ENCODE measurements at regions not wholly inside any gene's neighbourhood (a gene's known extent, or its start where the extent isn't known, plus 50 kb on each side); places are given as distances from the start of the nearest gene placed in this dataset.

- H3K36me3 Mint-ChIP-seq (ENCODE audit: low read depth) = no peaks in the 10 kb centered on the region
- H3K27me3 Mint-ChIP-seq = peaks cover 6% of the 10 kb centered on the region
- peaks cover 24% of the 10 kb centered on the region for H3K4me1 Mint-ChIP-seq (ENCODE audit: low read depth)
- H3K27ac Mint-ChIP-seq = no peak overlapping the region
- intact Hi-C loops (cut with micrococcal nuclease) = no loop called here
- no peak overlapping the region for H3K4me3 Mint-ChIP-seq
- no peaks in the 10 kb centered on the region for H3K9me3 Mint-ChIP-seq
Observed at GRCh38 chr10:8181496-8182157, 127.1 kb downstream of the GATA3 start.

GRCh38 chr10:8182806-8183205, 128.3 kb downstream of the GATA3 start:
- Mint-ChIP-seq H3K36me3 (ENCODE audit: low read depth) (no peaks in the 10 kb centered on the region), H3K4me1 (ENCODE audit: low read depth) (peaks cover 24% of the 10 kb centered on the region), H3K9me3 (no peaks in the 10 kb centered on the region), H3K4me3 (no peak overlapping the region), H3K27me3 (peaks cover 8% of the 10 kb centered on the region), H3K27ac (no peak overlapping the region)
- intact Hi-C loops (cut with micrococcal nuclease) = no loop called here

- H3K4me1 Mint-ChIP-seq (ENCODE audit: low read depth) = peaks cover 24% of the 10 kb centered on the region
- H3K9me3 Mint-ChIP-seq = no peaks in the 10 kb centered on the region
- H3K27ac Mint-ChIP-seq = no peak overlapping the region
- H3K4me3 Mint-ChIP-seq = no peak overlapping the region
- intact Hi-C loops (cut with micrococcal nuclease) = no loop called here
- H3K36me3 Mint-ChIP-seq (ENCODE audit: low read depth) = no peaks in the 10 kb centered on the region
- H3K27me3 Mint-ChIP-seq = peaks cover 13% of the 10 kb centered on the region
Observed at GRCh38 chr10:8183241-8183704, 128.8 kb downstream of the GATA3 start.

GRCh38 chr10:8187171-8187666, 132.7 kb downstream of the GATA3 start:
- H3K27ac Mint-ChIP-seq = no peak overlapping the region
- H3K9me3 Mint-ChIP-seq = no peaks in the 10 kb centered on the region
- H3K36me3 Mint-ChIP-seq (ENCODE audit: low read depth) = no peaks in the 10 kb centered on the region
- peaks cover 28% of the 10 kb centered on the region for H3K4me1 Mint-ChIP-seq (ENCODE audit: low read depth)
- intact Hi-C loops (cut with micrococcal nuclease) = no loop called here
- peaks cover 27% of the 10 kb centered on the region for H3K27me3 Mint-ChIP-seq
- H3K4me3 Mint-ChIP-seq = no peak overlapping the region

GRCh38 chr10:8189458-8189857, 135.0 kb downstream of the GATA3 start:
- no peak overlapping the region for H3K27ac Mint-ChIP-seq
- H3K4me1 Mint-ChIP-seq (ENCODE audit: low read depth) = peaks cover 11% of the 10 kb centered on the region
- H3K36me3 Mint-ChIP-seq (ENCODE audit: low read depth) = no peaks in the 10 kb centered on the region
- no peak overlapping the region for H3K4me3 Mint-ChIP-seq
- no peaks in the 10 kb centered on the region for H3K9me3 Mint-ChIP-seq
- intact Hi-C loops (cut with micrococcal nuclease) = no loop called here
- peaks cover 27% of the 10 kb centered on the region for H3K27me3 Mint-ChIP-seq

- H3K27ac Mint-ChIP-seq = no peak overlapping the region
- no peak overlapping the region for H3K4me3 Mint-ChIP-seq
- no peaks in the 10 kb centered on the region for H3K9me3 Mint-ChIP-seq
- peaks cover 11% of the 10 kb centered on the region for H3K4me1 Mint-ChIP-seq (ENCODE audit: low read depth)
- H3K36me3 Mint-ChIP-seq (ENCODE audit: low read depth) = no peaks in the 10 kb centered on the region
- intact Hi-C loops (cut with micrococcal nuclease) = no loop called here
- peaks cover 25% of the 10 kb centered on the region for H3K27me3 Mint-ChIP-seq
Observed at GRCh38 chr10:8192301-8192700, 137.8 kb downstream of the GATA3 start.

GRCh38 chr10:8193546-8193945, 139.1 kb downstream of the GATA3 start:
- no peak overlapping the region for H3K4me3 Mint-ChIP-seq
- no peak overlapping the region for H3K27ac Mint-ChIP-seq
- peaks cover 16% of the 10 kb centered on the region for H3K27me3 Mint-ChIP-seq
- H3K36me3 Mint-ChIP-seq (ENCODE audit: low read depth) = no peaks in the 10 kb centered on the region
- no peaks in the 10 kb centered on the region for H3K9me3 Mint-ChIP-seq
- H3K4me1 Mint-ChIP-seq (ENCODE audit: low read depth) = peaks cover 11% of the 10 kb centered on the region
- intact Hi-C loops (cut with micrococcal nuclease) = no loop called here

- Mint-ChIP-seq H3K4me1 (ENCODE audit: low read depth) (peaks cover 7% of the 10 kb centered on the region), H3K4me3 (no peak overlapping the region), H3K27me3 (peaks cover 12% of the 10 kb centered on the region), H3K36me3 (ENCODE audit: low read depth) (no peaks in the 10 kb centered on the region), H3K27ac (no peak overlapping the region), H3K9me3 (no peaks in the 10 kb centered on the region)
- intact Hi-C loops (cut with micrococcal nuclease) = no loop called here
Observed at GRCh38 chr10:8194050-8194449, 139.6 kb downstream of the GATA3 start.

- H3K4me1 Mint-ChIP-seq (ENCODE audit: low read depth) = no peaks in the 10 kb centered on the region
- no peak overlapping the region for H3K27ac Mint-ChIP-seq
- no peaks in the 10 kb centered on the region for H3K9me3 Mint-ChIP-seq
- H3K27me3 Mint-ChIP-seq = peaks cover 3% of the 10 kb centered on the region
- no peak overlapping the region for H3K4me3 Mint-ChIP-seq
- no peaks in the 10 kb centered on the region for H3K36me3 Mint-ChIP-seq (ENCODE audit: low read depth)
- intact Hi-C loops (cut with micrococcal nuclease) = no loop called here
Observed at GRCh38 chr10:8206882-8207281, 152.4 kb downstream of the GATA3 start.

GRCh38 chr10:8211631-8212030, 157.1 kb downstream of the GATA3 start:
- H3K4me3 Mint-ChIP-seq = no peak overlapping the region
- no peaks in the 10 kb centered on the region for H3K4me1 Mint-ChIP-seq (ENCODE audit: low read depth)
- no peak overlapping the region for H3K27ac Mint-ChIP-seq
- no peaks in the 10 kb centered on the region for H3K9me3 Mint-ChIP-seq
- intact Hi-C loops (cut with micrococcal nuclease) = no loop called here
- H3K36me3 Mint-ChIP-seq (ENCODE audit: low read depth) = no peaks in the 10 kb centered on the region
- peaks cover 3% of the 10 kb centered on the region for H3K27me3 Mint-ChIP-seq

- intact Hi-C loops (cut with micrococcal nuclease) = no loop called here
- Mint-ChIP-seq H3K27ac (no peak overlapping the region), H3K27me3 (no peaks in the 10 kb centered on the region)
Observed at GRCh38 chr10:8213735-8214134, 159.2 kb downstream of the GATA3 start.

GRCh38 chr10:8214587-8214986, 160.1 kb downstream of the GATA3 start:
- no peak overlapping the region for H3K27ac Mint-ChIP-seq
- no peak overlapping the region for H3K4me3 Mint-ChIP-seq
- H3K27me3 Mint-ChIP-seq = no peaks in the 10 kb centered on the region
- no peaks in the 10 kb centered on the region for H3K36me3 Mint-ChIP-seq (ENCODE audit: low read depth)
- H3K9me3 Mint-ChIP-seq = no peaks in the 10 kb centered on the region
- no peaks in the 10 kb centered on the region for H3K4me1 Mint-ChIP-seq (ENCODE audit: low read depth)
- intact Hi-C loops (cut with micrococcal nuclease) = no loop called here

More at GRCh38 chr10:8213735-8214134, 159.2 kb downstream of the GATA3 start:
- no peak overlapping the region for H3K4me3 Mint-ChIP-seq
- H3K36me3 Mint-ChIP-seq (ENCODE audit: low read depth) = no peaks in the 10 kb centered on the region
- H3K9me3 Mint-ChIP-seq = no peaks in the 10 kb centered on the region
- no peaks in the 10 kb centered on the region for H3K4me1 Mint-ChIP-seq (ENCODE audit: low read depth)

- Mint-ChIP-seq H3K4me3 (no peak overlapping the region), H3K27ac (no peak overlapping the region), H3K27me3 (peaks cover 3% of the 10 kb centered on the region), H3K36me3 (ENCODE audit: low read depth) (no peaks in the 10 kb centered on the region), H3K4me1 (ENCODE audit: low read depth) (no peaks in the 10 kb centered on the region), H3K9me3 (no peaks in the 10 kb centered on the region)
- intact Hi-C loops (cut with micrococcal nuclease) = no loop called here
Observed at GRCh38 chr10:8216893-8217292, 162.4 kb downstream of the GATA3 start.

GRCh38 chr10:8221451-8221850, 167.0 kb downstream of the GATA3 start:
- Mint-ChIP-seq H3K27me3 (peaks cover 3% of the 10 kb centered on the region), H3K4me3 (no peak overlapping the region), H3K4me1 (ENCODE audit: low read depth) (no peaks in the 10 kb centered on the region), H3K27ac (no peak overlapping the region), H3K36me3 (ENCODE audit: low read depth) (no peaks in the 10 kb centered on the region), H3K9me3 (no peaks in the 10 kb centered on the region)
- intact Hi-C loops (cut with micrococcal nuclease) = no loop called here

- peaks cover 3% of the 10 kb centered on the region for H3K27me3 Mint-ChIP-seq
- intact Hi-C loops (cut with micrococcal nuclease) = no loop called here
- no peaks in the 10 kb centered on the region for H3K36me3 Mint-ChIP-seq (ENCODE audit: low read depth)
- H3K9me3 Mint-ChIP-seq = no peaks in the 10 kb centered on the region
- no peaks in the 10 kb centered on the region for H3K4me1 Mint-ChIP-seq (ENCODE audit: low read depth)
- H3K27ac Mint-ChIP-seq = no peak overlapping the region
- H3K4me3 Mint-ChIP-seq = no peak overlapping the region
Observed at GRCh38 chr10:8224591-8224990, 170.1 kb downstream of the GATA3 start.

Measured in dendritic cell treated with granulocyte-macrophage colony-stimulating factor and Interleukin-4, amounts not matched to agents 40 ng/mL and 50 ng/mL, for 4 days (primary cell).